Skeletal muscle satellite cell (primary cell): ENCODE measurements at regions not wholly inside any gene's neighbourhood (a gene's known extent, or its start where the extent isn't known, plus 50 kb on each side); places are given as distances from the start of the nearest gene placed in this dataset.

ENCODE experiments used
- H3K27me3 ChIP-seq: 2 replicates; pipeline ENCODE4 v1.7.0; 2013; ENCODE audit warnings: low read length; ENCODE audit not compliant: control insufficient read depth, insufficient read depth
- H3K36me3 ChIP-seq: 2 replicates; pipeline ENCODE4 v1.7.0; 2013; ENCODE audit warnings: mild to moderate bottlenecking, control low read depth, low read length; ENCODE audit not compliant: insufficient read depth
- H3K4me1 ChIP-seq: 2 replicates; pipeline ENCODE4 v1.7.0; 2013; ENCODE audit warnings: low read length; ENCODE audit not compliant: control insufficient read depth, insufficient read depth
- H3K4me2 ChIP-seq: 2 replicates; pipeline ENCODE4 v1.7.0; 2013; ENCODE audit warnings: mild to moderate bottlenecking, low read length
- H3K4me3 ChIP-seq: 2 replicates; pipeline ENCODE4 v1.7.0; 2013; ENCODE audit warnings: low read length
- H3K9ac ChIP-seq: 2 replicates; pipeline ENCODE4 v1.7.0; 2013; ENCODE audit warnings: mild to moderate bottlenecking, low read depth, low read length, moderate library complexity
- H3K9me3 ChIP-seq: replicated peaks from 2 replicates; pipeline ENCODE4 v1.7.0; 2013; ENCODE audit warnings: mild to moderate bottlenecking, control low read depth, low read length

GRCh38 chr11:105553025-105553424 is 56.8 kb upstream of the GRIA4 start:
- no peaks in the 10 kb centered on the region for H3K27me3 ChIP-seq
- no peak overlapping the region for H3K4me2 ChIP-seq
- H3K9ac ChIP-seq = no peak overlapping the region
- no peaks in the 10 kb centered on the region for H3K9me3 ChIP-seq
- H3K36me3 ChIP-seq = no peaks in the 10 kb centered on the region
- H3K4me1 ChIP-seq = no peaks in the 10 kb centered on the region
- no peak overlapping the region for H3K4me3 ChIP-seq

GRCh38 chr11:105548359-105548758 is 61.5 kb upstream of the GRIA4 start:
- Histone ChIP-seq H3K4me1 (no peaks in the 10 kb centered on the region), H3K4me2 (no peak overlapping the region), H3K9me3 (no peaks in the 10 kb centered on the region), H3K4me3 (no peak overlapping the region), H3K36me3 (no peaks in the 10 kb centered on the region), H3K9ac (no peak overlapping the region), H3K27me3 (no peaks in the 10 kb centered on the region)

GRCh38 chr11:105538588-105538987 is 71.3 kb upstream of the GRIA4 start:
- H3K4me2 ChIP-seq = no peak overlapping the region
- H3K36me3 ChIP-seq = no peaks in the 10 kb centered on the region
- no peaks in the 10 kb centered on the region for H3K9me3 ChIP-seq
- no peaks in the 10 kb centered on the region for H3K4me1 ChIP-seq
- no peaks in the 10 kb centered on the region for H3K27me3 ChIP-seq
- H3K4me3 ChIP-seq = no peak overlapping the region
- H3K9ac ChIP-seq = no peak overlapping the region

- Histone ChIP-seq H3K4me1 (no peaks in the 10 kb centered on the region), H3K4me3 (no peak overlapping the region), H3K27me3 (no peaks in the 10 kb centered on the region), H3K9me3 (no peaks in the 10 kb centered on the region), H3K36me3 (no peaks in the 10 kb centered on the region), H3K9ac (no peak overlapping the region), H3K4me2 (no peak overlapping the region)
Measured at GRCh38 chr11:105537531-105537930, 72.3 kb upstream of the GRIA4 start.

- Histone ChIP-seq H3K4me1 (no peaks in the 10 kb centered on the region), H3K4me3 (no peak overlapping the region), H3K4me2 (no peak overlapping the region), H3K9ac (no peak overlapping the region), H3K9me3 (no peaks in the 10 kb centered on the region), H3K27me3 (no peaks in the 10 kb centered on the region), H3K36me3 (no peaks in the 10 kb centered on the region)
Measured at GRCh38 chr11:105524286-105524685, 85.6 kb upstream of the GRIA4 start.

GRCh38 chr11:105520706-105521345 is 89.0 kb upstream of the GRIA4 start:
- no peak overlapping the region for H3K4me2 ChIP-seq
- no peaks in the 10 kb centered on the region for H3K36me3 ChIP-seq
- no peaks in the 10 kb centered on the region for H3K27me3 ChIP-seq
- no peaks in the 10 kb centered on the region for H3K4me1 ChIP-seq
- no peaks in the 10 kb centered on the region for H3K9me3 ChIP-seq
- H3K9ac ChIP-seq = no peak overlapping the region
- no peak overlapping the region for H3K4me3 ChIP-seq

- Histone ChIP-seq H3K4me1 (no peaks in the 10 kb centered on the region), H3K9me3 (no peaks in the 10 kb centered on the region), H3K4me2 (no peak overlapping the region), H3K27me3 (no peaks in the 10 kb centered on the region), H3K4me3 (no peak overlapping the region), H3K9ac (no peak overlapping the region), H3K36me3 (no peaks in the 10 kb centered on the region)
Measured at GRCh38 chr11:105507496-105508254, 102.2 kb upstream of the GRIA4 start.

GRCh38 chr11:105492010-105492409 is 117.9 kb upstream of the GRIA4 start:
- Histone ChIP-seq H3K36me3 (no peaks in the 10 kb centered on the region), H3K4me1 (no peaks in the 10 kb centered on the region), H3K4me3 (no peak overlapping the region), H3K9ac (no peak overlapping the region), H3K27me3 (no peaks in the 10 kb centered on the region), H3K9me3 (no peaks in the 10 kb centered on the region), H3K4me2 (no peak overlapping the region)

- H3K4me2 ChIP-seq = no peak overlapping the region
- H3K36me3 ChIP-seq = no peaks in the 10 kb centered on the region
- no peaks in the 10 kb centered on the region for H3K4me1 ChIP-seq
- no peak overlapping the region for H3K4me3 ChIP-seq
- H3K9me3 ChIP-seq = no peaks in the 10 kb centered on the region
- H3K27me3 ChIP-seq = no peaks in the 10 kb centered on the region
- no peak overlapping the region for H3K9ac ChIP-seq
Measured at GRCh38 chr11:105491394-105491793, 118.5 kb upstream of the GRIA4 start.

GRCh38 chr11:105490333-105490732 is 119.5 kb upstream of the GRIA4 start:
- H3K4me3 ChIP-seq = no peak overlapping the region
- no peak overlapping the region for H3K4me2 ChIP-seq
- no peak overlapping the region for H3K9ac ChIP-seq
- H3K36me3 ChIP-seq = no peaks in the 10 kb centered on the region
- H3K9me3 ChIP-seq = no peaks in the 10 kb centered on the region
- H3K27me3 ChIP-seq = no peaks in the 10 kb centered on the region
- no peaks in the 10 kb centered on the region for H3K4me1 ChIP-seq

GRCh38 chr11:105489446-105489845 is 120.4 kb upstream of the GRIA4 start:
- Histone ChIP-seq H3K4me2 (peak overlapping the region; percentile 66), H3K27me3 (no peaks in the 10 kb centered on the region), H3K9me3 (no peaks in the 10 kb centered on the region), H3K36me3 (no peaks in the 10 kb centered on the region), H3K4me3 (no peak overlapping the region), H3K4me1 (no peaks in the 10 kb centered on the region), H3K9ac (no peak overlapping the region)

- Histone ChIP-seq H3K9ac (no peak overlapping the region), H3K36me3 (no peaks in the 10 kb centered on the region), H3K4me2 (no peak overlapping the region), H3K4me1 (no peaks in the 10 kb centered on the region), H3K4me3 (no peak overlapping the region), H3K9me3 (no peaks in the 10 kb centered on the region), H3K27me3 (no peaks in the 10 kb centered on the region)
Measured at GRCh38 chr11:105486929-105487328, 122.9 kb upstream of the GRIA4 start.
